ENCODE measurements at regions not wholly inside any gene's neighbourhood (a gene's known extent, or its start where the extent isn't known, plus 50 kb on each side); places are given as distances from the start of the nearest gene placed in this dataset.

DNA sequence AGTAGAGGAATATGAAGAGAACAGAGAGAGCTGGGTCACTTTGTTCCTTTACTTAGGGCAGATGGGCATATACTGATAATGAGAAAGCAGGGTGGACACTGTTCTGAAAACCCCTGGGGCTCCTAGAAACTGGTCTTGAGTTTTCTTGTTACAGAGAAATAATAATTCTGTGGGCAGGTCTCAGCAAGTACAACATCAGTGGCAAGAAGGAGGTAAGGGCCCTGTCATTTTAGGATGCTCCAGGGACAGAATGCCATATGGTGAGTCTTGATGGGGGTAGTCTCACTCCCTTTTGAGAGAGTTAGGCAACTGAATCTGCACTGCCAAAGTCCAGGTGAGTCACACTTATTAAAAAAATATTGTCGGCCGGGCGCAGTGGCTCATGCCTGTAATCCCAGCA, 102.3 kb downstream of the KCNJ2 start:
- no peak for TF ChIP-seq CTCF (IDR thresholded peaks at IDR 0.05)
- no peak for TF ChIP-seq POLR2AphosphoS5 (IDR thresholded peaks at IDR 0.05)
- TF ChIP-seq POLR2A (IDR thresholded peaks at IDR 0.05): no peak
